T-cell (primary cell): ENCODE measurements at regions not wholly inside any gene's neighbourhood (a gene's known extent, or its start where the extent isn't known, plus 50 kb on each side); places are given as distances from the start of the nearest gene placed in this dataset.

Experiments
- ATAC-seq, 4 experiments: fragments of 200-7000 bp in 3 of 4; fragments of 150-1000 bp in 1 of 4; cut with Tn5 transposase; replicated peaks in 1 of 4; 1 replicate in 3 of 4; 2 replicates in 1 of 4; pipeline ENCODE4 v1.10.0; 2021; ENCODE audit warnings: moderate library complexity in 3 of 4, mild to moderate bottlenecking in 2 of 4, moderate number of reproducible peaks in 1 of 4
- CTCF ChIA-PET, 2 donors: fragments of 300-600 bp; sonication (Branson Sonifier 250); formaldehyde crosslinking; loops; one replicate each; lab custom pipeline; 2022; ENCODE audit warnings: antibody characterized with exemption in 2 of 2; lab: Charles Lee
- POLR2A ChIA-PET, 2 donors: fragments of 300-600 bp; sonication (Branson Sonifier 250); formaldehyde crosslinking; loops; one replicate each; lab custom pipeline; 2022; ENCODE audit warnings: antibody characterized with exemption in 2 of 2; lab: Charles Lee
- DNase-seq, 35 experiments: peaks; one replicate each; pipeline versions ENCODE4 v3.0.0 to v3.0.0-alpha.2; 2013 to 2023
- H3K27ac ChIP-seq: one replicate; pipeline ENCODE4 v1.5.1; 2013; ENCODE audit warnings: low read length
- H3K27me3 ChIP-seq, 2 experiments: replicated peaks in 1 of 2; 1 replicate in 1 of 2; 2 replicates in 1 of 2; pipeline versions ENCODE4 v1.6.1 to v1.7.0; 2013; ENCODE audit warnings: low read length in 1 of 2, mixed read lengths in 1 of 2; ENCODE audit not compliant: control insufficient read depth in 2 of 2, insufficient read depth in 2 of 2; ENCODE audit errors: extremely low read depth in 1 of 2
- H3K36me3 ChIP-seq, 2 donors: 1 replicate in 1 of 2; 2 replicates in 1 of 2; pipeline versions ENCODE4 v1.6.1 to v1.7.0; 2013; ENCODE audit warnings: low read length in 1 of 2; ENCODE audit not compliant: control insufficient read depth in 2 of 2, insufficient read depth in 1 of 2; ENCODE audit errors: extremely low read depth in 1 of 2
- H3K4me1 ChIP-seq, 2 experiments: 1 replicate in 1 of 2; 2 replicates in 1 of 2; pipeline versions ENCODE4 v1.6.1 to v1.7.0; 2013; ENCODE audit warnings: low read length in 2 of 2, mixed read lengths in 1 of 2; ENCODE audit not compliant: insufficient read depth in 2 of 2, control insufficient read depth in 1 of 2; ENCODE audit errors: extremely low read depth in 1 of 2
- H3K4me3 ChIP-seq, 2 donors: 1 replicate in 1 of 2; 2 replicates in 1 of 2; pipeline versions ENCODE4 v1.5.1 to v1.7.0; 2013; ENCODE audit warnings: mild to moderate bottlenecking in 2 of 2, low read length in 1 of 2, moderate library complexity in 1 of 2; ENCODE audit not compliant: control insufficient read depth in 1 of 2; ENCODE audit errors: extremely low read depth in 1 of 2
- H3K9me3 ChIP-seq: 2 replicates; pipeline ENCODE4 v1.7.0; 2013
- H3K27ac Mint-ChIP-seq, 2 donors: one replicate each; pipeline ENCODE4 v1.8.0; 2020 to 2021; ENCODE audit warnings: mild to moderate bottlenecking in 2 of 2, mixed read lengths in 2 of 2
- H3K27me3 Mint-ChIP-seq, 2 donors: one replicate each; pipeline ENCODE4 v1.8.0; 2021 to 2022; ENCODE audit warnings: mixed read lengths in 2 of 2
- H3K36me3 Mint-ChIP-seq: one replicate; pipeline ENCODE4 v1.8.0; 2021; ENCODE audit warnings: mixed read lengths
- H3K4me1 Mint-ChIP-seq, 3 donors: one replicate each; pipeline ENCODE4 v1.8.0; 2020 to 2022; ENCODE audit warnings: mixed read lengths in 3 of 3, mild to moderate bottlenecking in 1 of 3
- H3K4me3 Mint-ChIP-seq, 3 donors: one replicate each; pipeline ENCODE4 v1.8.0; 2020 to 2022; ENCODE audit warnings: mild to moderate bottlenecking in 3 of 3, mixed read lengths in 3 of 3, moderate library complexity in 3 of 3
- H3K9me3 Mint-ChIP-seq, 3 donors: one replicate each; pipeline ENCODE4 v1.8.0; 2020 to 2022; ENCODE audit warnings: mixed read lengths in 3 of 3
- WGBS: methylation state at CpG from one replicate; pipeline ENCODE4 v1.1.5; 2013; ENCODE audit warnings: missing lambda C conversion rate; ENCODE audit not compliant: insufficient coverage; 5-methylcytosine and 5-hydroxymethylcytosine counted together

GRCh38 chr18:27713738-27714095, 463.2 kb downstream of the CDH2 start:
- Mint-ChIP-seq H3K27me3 (no peaks in the 10 kb centered on the region), H3K4me3 (no peak overlapping the region), H3K36me3 (no peaks in the 10 kb centered on the region), H3K27ac (no peak overlapping the region), H3K9me3 (peaks cover 16 to 36% (median 22%) of the 10 kb centered on the region in 3 donors), H3K4me1 (no peaks in the 10 kb centered on the region)
- no peak overlapping the region for H3K4me3 ChIP-seq
- no peak overlapping the region for H3K27ac ChIP-seq
- H3K4me1 ChIP-seq: no peaks in the 10 kb centered on the region
- WGBS: no CpG with 5 or more reads among the region's 3 CpGs
- no peaks in the 10 kb centered on the region for H3K9me3 ChIP-seq
- ATAC-seq (no peak), DNase-seq (no peak)
- ChIA-PET POLR2A (no interaction called here), CTCF (no interaction called here)
- H3K36me3 ChIP-seq: no peaks in the 10 kb centered on the region
- H3K27me3 ChIP-seq: no peaks in the 10 kb centered on the region

- H3K27ac ChIP-seq: no peak overlapping the region
- Mint-ChIP-seq H3K9me3 (peaks cover 16 to 39% (median 25%) of the 10 kb centered on the region in 3 donors), H3K4me3 (no peak overlapping the region), H3K27ac (no peak overlapping the region), H3K36me3 (no peaks in the 10 kb centered on the region), H3K4me1 (no peaks in the 10 kb centered on the region), H3K27me3 (no peaks in the 10 kb centered on the region)
- H3K4me3 ChIP-seq: no peak overlapping the region
- H3K36me3 ChIP-seq: no peaks in the 10 kb centered on the region
- H3K27me3 ChIP-seq: no peaks in the 10 kb centered on the region
- H3K4me1 ChIP-seq: no peaks in the 10 kb centered on the region
- no peak for ATAC-seq
- WGBS: no CpG with 5 or more reads among the region's 2 CpGs
- no peaks in the 10 kb centered on the region for H3K9me3 ChIP-seq
- DNase-seq: no peak
- ChIA-PET CTCF (no interaction called here), POLR2A (no interaction called here)
Measured at GRCh38 chr18:27713037-27713737, 463.7 kb downstream of the CDH2 start.

- H3K27me3 ChIP-seq: no peaks in the 10 kb centered on the region
- Mint-ChIP-seq H3K9me3 (peaks cover 9 to 40% (median 25%) of the 10 kb centered on the region in 3 donors), H3K36me3 (no peaks in the 10 kb centered on the region), H3K4me1 (no peaks in the 10 kb centered on the region), H3K27me3 (no peaks in the 10 kb centered on the region), H3K27ac (no peak overlapping the region), H3K4me3 (no peak overlapping the region)
- ATAC-seq (no peak), DNase-seq (no peak)
- H3K4me1 ChIP-seq: no peaks in the 10 kb centered on the region
- no peak overlapping the region for H3K4me3 ChIP-seq
- no peaks in the 10 kb centered on the region for H3K9me3 ChIP-seq
- ChIA-PET POLR2A (no interaction called here), CTCF (interaction anchor here in 1 of 2 donors (0.6 kb wide), 1 partner anchor 674 kb away, joined by 3 read pairs; no protein-coding TSS in a partner anchor)
- WGBS: no CpG with 5 or more reads among the region's 2 CpGs
- no peak overlapping the region for H3K27ac ChIP-seq
- no peaks in the 10 kb centered on the region for H3K36me3 ChIP-seq
Measured at GRCh38 chr18:27712066-27712465, 464.9 kb downstream of the CDH2 start.

GRCh38 chr18:27711382-27711781, 465.5 kb downstream of the CDH2 start:
- ChIA-PET CTCF (interaction anchor here in 1 of 2 donors (0.6 kb wide), 1 partner anchor 675 kb away, joined by 3 read pairs; no protein-coding TSS in a partner anchor), POLR2A (no interaction called here)
- Histone ChIP-seq H3K4me1 (no peaks in the 10 kb centered on the region), H3K9me3 (no peaks in the 10 kb centered on the region), H3K36me3 (no peaks in the 10 kb centered on the region), H3K4me3 (no peak overlapping the region), H3K27ac (no peak overlapping the region), H3K27me3 (no peaks in the 10 kb centered on the region)
- H3K27ac Mint-ChIP-seq: no peak overlapping the region
- no peaks in the 10 kb centered on the region for H3K36me3 Mint-ChIP-seq
- no peak overlapping the region for H3K4me3 Mint-ChIP-seq
- no peaks in the 10 kb centered on the region for H3K27me3 Mint-ChIP-seq
- no peak for DNase-seq
- peaks cover 6 to 39% (median 25%) of the 10 kb centered on the region in 3 donors for H3K9me3 Mint-ChIP-seq
- H3K4me1 Mint-ChIP-seq: no peaks in the 10 kb centered on the region
- no peak for ATAC-seq

- no peak overlapping the region for H3K4me3 ChIP-seq
- no peaks in the 10 kb centered on the region for H3K36me3 ChIP-seq
- no peak overlapping the region for H3K27ac Mint-ChIP-seq
- WGBS: no CpG with 5 or more reads among the region's 1 CpG
- no peaks in the 10 kb centered on the region for H3K36me3 Mint-ChIP-seq
- peaks cover 0 to 35% (median 25%) of the 10 kb centered on the region in 3 donors for H3K9me3 Mint-ChIP-seq
- H3K4me1 Mint-ChIP-seq: no peaks in the 10 kb centered on the region
- H3K27me3 Mint-ChIP-seq: no peaks in the 10 kb centered on the region
- no peaks in the 10 kb centered on the region for H3K9me3 ChIP-seq
- DNase-seq: no peak
- H3K27ac ChIP-seq: no peak overlapping the region
- H3K4me3 Mint-ChIP-seq: no peak overlapping the region
- ATAC-seq: no peak
- POLR2A ChIA-PET: no interaction called here
- CTCF ChIA-PET: no interaction called here
- no peaks in the 10 kb centered on the region for H3K4me1 ChIP-seq
- no peaks in the 10 kb centered on the region for H3K27me3 ChIP-seq
Measured at GRCh38 chr18:27709344-27709743, 467.6 kb downstream of the CDH2 start.

- Mint-ChIP-seq H3K9me3 (peaks cover 9 to 46% (median 32%) of the 10 kb centered on the region in 3 donors), H3K4me3 (no peak overlapping the region), H3K27ac (no peak overlapping the region), H3K36me3 (no peaks in the 10 kb centered on the region), H3K4me1 (no peaks in the 10 kb centered on the region), H3K27me3 (no peaks in the 10 kb centered on the region)
- POLR2A ChIA-PET: no interaction called here
- H3K4me3 ChIP-seq: no peak overlapping the region
- DNase-seq: no peak
- ATAC-seq: no peak
- no peak overlapping the region for H3K27ac ChIP-seq
- H3K27me3 ChIP-seq: no peaks in the 10 kb centered on the region
- no peaks in the 10 kb centered on the region for H3K4me1 ChIP-seq
- no CpG with 5 or more reads among the region's 1 CpG for whole genome bisulfite sequencing
- no peaks in the 10 kb centered on the region for H3K36me3 ChIP-seq
- no peaks in the 10 kb centered on the region for H3K9me3 ChIP-seq
- CTCF ChIA-PET: no interaction called here
Measured at GRCh38 chr18:27707201-27707600, 469.7 kb downstream of the CDH2 start.
